Heart left ventricle (tissue), 16 donors: ENCODE measurements at regions not wholly inside any gene's neighbourhood (a gene's known extent, or its start where the extent isn't known, plus 50 kb on each side); places are given as distances from the start of the nearest gene placed in this dataset.

Experiments used
- ATAC-seq, 4 donors: fragments of 200-7000 bp; cut with Tn5 transposase; one replicate each; pipeline ENCODE4 v1.9.1; 2020 to 2022; ENCODE audit warnings: moderate library complexity in 4 of 4, mild to moderate bottlenecking in 3 of 4, moderate number of reproducible peaks in 1 of 4
- DNase-seq, 5 donors: peaks; one replicate each; pipeline ENCODE4 v3.0.0-alpha.2; 2020
- H3K27ac ChIP-seq, 12 donors: fragments of 200-600 bp; sonication (generic) in 4 of 12; one replicate each; pipeline versions ENCODE4 v1.5.0 to v1.8.0; 2016 to 2022; ENCODE audit warnings: mild to moderate bottlenecking in 2 of 12
- H3K27me3 ChIP-seq, 9 donors: fragments of 200-600 bp; sonication (generic) in 2 of 9; one replicate each; pipeline versions ENCODE4 v1.5.1 to v1.8.0; 2016 to 2022; ENCODE audit warnings: mild to moderate bottlenecking in 3 of 9
- H3K36me3 ChIP-seq, 9 donors: fragments of 200-600 bp; sonication (generic) in 2 of 9; one replicate each; pipeline versions ENCODE4 v1.5.0 to v1.8.0; 2018 to 2022; ENCODE audit warnings: mild to moderate bottlenecking in 2 of 9
- H3K4me1 ChIP-seq, 12 donors: fragments of 200-600 bp; sonication (generic) in 4 of 12; one replicate each; pipeline versions ENCODE4 v1.5.0 to v1.8.0; 2016 to 2022; ENCODE audit warnings: mild to moderate bottlenecking in 3 of 12
- H3K4me3 ChIP-seq, 12 donors: fragments of 200-600 bp; sonication (generic) in 4 of 12; one replicate each; pipeline versions ENCODE4 v1.5.0 to v1.8.0; 2017 to 2022; ENCODE audit warnings: mild to moderate bottlenecking in 9 of 12, moderate library complexity in 4 of 12
- H3K9me3 ChIP-seq, 12 donors: fragments of 200-600 bp; sonication (generic) in 4 of 12; one replicate each; pipeline versions ENCODE4 v1.5.0 to v1.8.0; 2016 to 2022; ENCODE audit warnings: mild to moderate bottlenecking in 1 of 12
- POLR2A ChIP-seq, 2 donors: fragments of 450-650 bp; IDR thresholded peaks; one replicate each; pipeline ENCODE4 v1.6.1; 2017; ENCODE audit warnings: antibody characterized with exemption in 2 of 2, mild to moderate bottlenecking in 2 of 2, moderate library complexity in 2 of 2
- WGBS, 4 donors: extraction: QIAGEN DNeasy Blood & Tissue Kit in 2 of 4; methylation state at CpG; one replicate each; pipeline versions ENCODE4 v1.1.5 to v1.1.7; 2013 to 2018; 5-methylcytosine and 5-hydroxymethylcytosine counted together
- intact Hi-C, 10 donors: fragments of 100-400 bp; cut with DNase I; formaldehyde crosslinking; loops; one replicate each; pipeline versions ENCODE4 v1.11.1 to v1.14.2; 2022
- TF ChIP-seq, protein P1 (sequence below), 12 donors: fragments of 200-600 bp; sonication (generic) in 4 of 12; IDR thresholded peaks; one replicate each; pipeline versions ENCODE4 v1.5.0 to v1.8.0; 2018 to 2022; ENCODE audit warnings: antibody characterized with exemption in 12 of 12, mild to moderate bottlenecking in 5 of 12
- donor health status: ischemic (EF 13 %, LVEDD 7.1; RV severe dilation, severe dysfunction).
- donor health status: healthy with polysubstance abuse.
- donor health status: DM: no; HTN: yes; CAD: no.
- donor health status: DM: no; HTN: no; CAD: no.
- donor health status: ischemic (EF 25% LVEDD 6.9; RV normal size, moderate dysfunction).
- donor health status: ischemic (EF 25% LVEDD 5.7; RV mildly dilated, moderate dysfunction).
- donor health status: healthy.
- donor health status: DM: yes; HTN: yes; CAD: no.
- donor health status: ischemic (EF 35%, LVEDD 5.7; RV mildly dilated, moderate dysfunction).
- donor health status: nonischemic (EF 11% LVEDD 7.7; RV severe dilation, severe dysfunction).
- donor health status: DM: yes; HTN: yes; CAD: no.
- donor health status: PGD.
- donor health status: ischemic (EF 29% LVEDD 5.4; RV normal size, mild dysfunction).
- donor health status: nonischemic (EF 23%, LVEDD 6.1; RV moderate dilation, normal function).

DNA sequence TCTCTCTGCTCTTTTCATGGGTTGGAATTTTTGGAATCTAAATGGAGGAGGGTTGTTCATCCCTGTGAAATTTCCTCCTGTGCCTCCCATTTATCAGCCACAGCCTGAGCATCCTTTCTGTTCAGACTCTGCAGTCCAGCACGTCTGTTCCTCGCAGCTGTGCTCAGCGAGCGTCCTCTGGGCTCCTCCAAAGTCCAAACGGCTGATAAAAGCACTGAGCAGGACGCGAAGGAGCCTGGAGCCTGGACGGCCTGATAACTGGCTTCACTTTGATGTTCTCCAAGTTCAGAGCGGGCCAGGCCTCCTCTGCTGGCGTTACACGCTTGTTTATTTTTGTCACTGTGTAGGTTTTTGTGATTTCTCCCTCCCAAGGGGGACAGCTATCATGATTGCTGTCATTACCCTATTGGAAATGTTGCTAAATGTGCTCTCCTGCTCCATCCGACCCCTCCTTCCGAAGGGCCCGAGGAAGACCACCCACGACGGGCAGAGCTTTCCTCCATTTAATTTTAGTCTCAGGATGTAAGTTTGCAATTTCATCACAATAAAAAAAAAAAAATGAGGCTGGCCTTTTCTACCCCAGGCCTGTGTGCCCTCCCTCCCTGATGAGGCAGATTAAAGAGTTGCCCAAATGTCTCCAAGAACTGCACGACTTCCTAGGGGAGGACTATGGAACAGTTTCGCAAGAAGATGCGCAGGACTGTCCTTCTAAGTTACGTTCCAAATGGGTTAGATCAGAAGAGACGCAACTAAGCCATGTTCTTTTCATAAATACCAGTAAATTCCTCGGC, 290.5 kb upstream of the FOXF1 start:
- Histone ChIP-seq H3K4me3 (no peak overlapping the region), H3K27ac (no peak overlapping the region), H3K9me3 (no peaks in the 10 kb centered on the region), H3K36me3 (no peaks in the 10 kb centered on the region), H3K27me3 (peaks cover 0 to 41% (median 15%) of the 10 kb centered on the region in 9 donors), H3K4me1 (peaks cover 0 to 5% (median 0%) of the 10 kb centered on the region in 12 donors)
- ATAC-seq, result no peak
- intact Hi-C loops, result no loop called here
- TF ChIP-seq, protein P1, sequence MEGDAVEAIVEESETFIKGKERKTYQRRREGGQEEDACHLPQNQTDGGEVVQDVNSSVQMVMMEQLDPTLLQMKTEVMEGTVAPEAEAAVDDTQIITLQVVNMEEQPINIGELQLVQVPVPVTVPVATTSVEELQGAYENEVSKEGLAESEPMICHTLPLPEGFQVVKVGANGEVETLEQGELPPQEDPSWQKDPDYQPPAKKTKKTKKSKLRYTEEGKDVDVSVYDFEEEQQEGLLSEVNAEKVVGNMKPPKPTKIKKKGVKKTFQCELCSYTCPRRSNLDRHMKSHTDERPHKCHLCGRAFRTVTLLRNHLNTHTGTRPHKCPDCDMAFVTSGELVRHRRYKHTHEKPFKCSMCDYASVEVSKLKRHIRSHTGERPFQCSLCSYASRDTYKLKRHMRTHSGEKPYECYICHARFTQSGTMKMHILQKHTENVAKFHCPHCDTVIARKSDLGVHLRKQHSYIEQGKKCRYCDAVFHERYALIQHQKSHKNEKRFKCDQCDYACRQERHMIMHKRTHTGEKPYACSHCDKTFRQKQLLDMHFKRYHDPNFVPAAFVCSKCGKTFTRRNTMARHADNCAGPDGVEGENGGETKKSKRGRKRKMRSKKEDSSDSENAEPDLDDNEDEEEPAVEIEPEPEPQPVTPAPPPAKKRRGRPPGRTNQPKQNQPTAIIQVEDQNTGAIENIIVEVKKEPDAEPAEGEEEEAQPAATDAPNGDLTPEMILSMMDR (IDR thresholded peaks at IDR 0.05), result no peak
- no peak for TF ChIP-seq POLR2A (IDR thresholded peaks at IDR 0.05)
- WGBS, 4 donors, result 49 to 59% (median 54%) methylated on average over 22 of the region's 22 CpGs
- DNase-seq, result no peak

GRCh38 chr16:86220561-86220960, 289.8 kb upstream of the FOXF1 start:
- Histone ChIP-seq H3K9me3 (no peaks in the 10 kb centered on the region), H3K27me3 (peaks cover 0 to 46% (median 13%) of the 10 kb centered on the region in 9 donors)
- no peak for ATAC-seq

GRCh38 chr16:86221085-86221484, 289.2 kb upstream of the FOXF1 start:
- H3K27ac ChIP-seq, result no peak overlapping the region
- no peak for ATAC-seq
- H3K9me3 ChIP-seq, result no peaks in the 10 kb centered on the region
- peaks cover 0 to under 1% (median 0%) of the 10 kb centered on the region in 12 donors for H3K4me1 ChIP-seq
- H3K27me3 ChIP-seq, result peaks cover 0 to 49% (median 13%) of the 10 kb centered on the region in 9 donors
- no peak for DNase-seq
- no peaks in the 10 kb centered on the region for H3K36me3 ChIP-seq
- intact Hi-C loops, result no loop called here
- TF ChIP-seq, protein P1 (IDR thresholded peaks at IDR 0.05), result no peak
- no peak for TF ChIP-seq POLR2A (IDR thresholded peaks at IDR 0.05)
- WGBS, 4 donors, result 81 to 92% (median 90%) methylated on average over 8 of the region's 8 CpGs
- no peak overlapping the region for H3K4me3 ChIP-seq

More at GRCh38 chr16:86220561-86220960, 289.8 kb upstream of the FOXF1 start:
- TF ChIP-seq POLR2A (IDR thresholded peaks at IDR 0.05), result no peak
- TF ChIP-seq, protein P1 (IDR thresholded peaks at IDR 0.05), result no peak
- no peak overlapping the region for H3K27ac ChIP-seq
- DNase-seq, result no peak
- intact Hi-C loops, result no loop called here
- no peaks in the 10 kb centered on the region for H3K36me3 ChIP-seq
- peaks cover 0 to 5% (median 0%) of the 10 kb centered on the region in 12 donors for H3K4me1 ChIP-seq
- H3K4me3 ChIP-seq, result no peak overlapping the region

- ATAC-seq (no peak), DNase-seq (no peak)
- Histone ChIP-seq H3K4me3 (no peak overlapping the region), H3K9me3 (no peaks in the 10 kb centered on the region), H3K4me1 (no peaks in the 10 kb centered on the region), H3K27ac (no peak overlapping the region), H3K27me3 (peaks cover 0 to 50% (median 13%) of the 10 kb centered on the region in 9 donors), H3K36me3 (no peaks in the 10 kb centered on the region)
- intact Hi-C loops, result no loop called here
- 38 to 50% (median 42%) methylated on average over 13 of the region's 13 CpGs for WGBS, 4 donors
- TF ChIP-seq, protein P1 (IDR thresholded peaks at IDR 0.05), result no peak
- TF ChIP-seq POLR2A (IDR thresholded peaks at IDR 0.05), result no peak
Measured at GRCh38 chr16:86222547-86222946, 287.8 kb upstream of the FOXF1 start.
